NCI-H1105 (cell line): ENCODE measurements at regions not wholly inside any gene's neighbourhood (a gene's known extent, or its start where the extent isn't known, plus 50 kb on each side); places are given as distances from the start of the nearest gene placed in this dataset.
"Not testable (repeated sequence)": the region's sequence is repeated elsewhere in the genome, so short reads cannot be mapped to it uniquely, and the experiment has no call there.

ENCODE experiments used
- DNase-seq: peaks from one replicate; lab custom pipeline; 2025; lab: John Stamatoyannopoulos, UW

DNA sequence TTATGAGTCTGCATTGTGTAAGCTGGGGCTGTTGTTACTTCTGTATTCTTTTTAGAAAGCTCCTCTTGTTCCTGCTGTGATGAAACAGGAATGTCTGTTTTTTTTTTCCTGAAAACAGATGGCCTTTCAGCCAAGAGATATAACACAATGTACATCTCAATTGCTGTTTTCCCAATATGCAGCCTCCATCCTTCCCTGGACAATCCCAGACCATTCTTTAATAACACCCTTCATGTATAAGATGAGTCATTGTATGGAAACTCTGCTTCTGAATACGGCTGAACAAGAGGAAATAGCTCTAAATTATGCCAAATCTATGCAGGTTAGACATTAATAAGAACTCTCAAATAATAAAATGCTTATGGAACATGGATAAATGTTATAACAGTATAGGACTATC is 60.2 kb upstream of the LRRC4C start:
- no peak for DNase-seq

DNA sequence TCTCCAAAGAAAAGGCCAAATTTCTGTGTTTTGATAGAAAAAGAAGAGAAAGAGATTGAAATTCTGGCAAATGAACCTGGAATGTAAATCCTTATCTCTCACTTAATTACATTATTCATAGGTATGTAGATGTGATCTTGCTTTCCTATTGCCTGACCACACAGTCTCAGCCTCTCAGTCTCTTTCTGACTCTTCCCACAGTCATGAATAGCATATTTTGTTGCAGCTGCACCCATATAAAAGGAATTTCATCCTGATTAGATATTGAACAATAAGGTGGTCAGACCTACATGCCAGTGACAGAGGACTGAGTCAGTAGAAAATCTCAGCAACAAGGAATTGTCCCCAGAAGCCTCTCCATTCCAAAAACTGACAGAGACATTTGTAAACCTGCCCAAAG is 62.9 kb upstream of the LRRC4C start:
- no peak for DNase-seq

DNA sequence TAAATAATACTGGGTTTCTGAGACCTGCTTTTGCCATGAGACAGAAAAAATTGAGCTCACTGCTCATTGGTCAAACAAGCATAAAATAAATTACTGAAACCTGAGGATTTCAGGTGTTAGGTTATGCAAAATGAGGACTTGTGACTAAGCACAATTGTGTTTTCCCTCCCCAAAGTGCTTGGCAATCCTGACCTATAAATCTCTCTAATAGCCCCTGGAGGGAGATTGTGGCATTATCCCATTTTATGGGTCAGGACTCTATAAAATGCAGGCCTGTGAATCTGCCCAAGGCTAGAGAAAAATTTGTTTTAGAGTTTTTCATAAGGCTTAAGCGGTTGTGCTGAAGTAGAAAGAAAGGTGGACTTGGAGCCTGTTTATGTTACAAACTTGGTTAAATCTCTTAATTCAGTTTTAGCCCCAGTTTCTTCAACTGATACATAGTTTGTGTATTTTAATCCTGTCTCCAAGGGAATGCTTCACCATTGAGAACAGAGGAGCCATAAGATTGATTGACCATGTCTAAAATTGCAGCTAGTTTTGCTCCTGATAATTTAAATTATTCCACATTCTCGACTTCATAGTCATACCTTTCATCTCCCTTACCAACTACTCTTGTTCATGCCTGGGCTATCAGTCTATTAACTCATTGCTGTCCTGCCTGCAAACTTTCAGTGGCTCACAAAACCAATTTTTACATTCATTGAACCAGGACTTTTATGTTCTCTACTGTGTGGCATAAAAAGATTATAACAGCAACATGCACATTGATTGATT is 63.6 kb upstream of the LRRC4C start:
- no peak for DNase-seq

DNA sequence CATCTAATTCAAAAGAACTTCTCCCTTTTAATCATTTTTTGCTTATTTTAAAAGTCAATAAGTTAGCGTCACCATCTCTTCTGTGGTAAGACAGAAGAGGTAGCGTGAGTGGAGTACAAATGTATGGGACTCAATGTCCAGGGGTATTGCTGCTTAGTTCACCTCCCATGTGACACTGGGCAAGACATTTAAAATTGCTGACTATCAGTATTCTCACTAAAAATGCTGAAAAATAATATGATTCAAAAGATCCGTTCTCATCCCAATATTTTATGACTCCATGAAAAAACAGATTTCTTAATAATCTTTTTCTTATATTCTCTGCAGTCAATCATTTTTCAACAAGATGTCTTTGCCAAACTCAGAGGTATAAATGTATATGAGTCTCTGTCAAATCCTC is 68.1 kb upstream of the LRRC4C start:
- DNase-seq, result no peak

DNA sequence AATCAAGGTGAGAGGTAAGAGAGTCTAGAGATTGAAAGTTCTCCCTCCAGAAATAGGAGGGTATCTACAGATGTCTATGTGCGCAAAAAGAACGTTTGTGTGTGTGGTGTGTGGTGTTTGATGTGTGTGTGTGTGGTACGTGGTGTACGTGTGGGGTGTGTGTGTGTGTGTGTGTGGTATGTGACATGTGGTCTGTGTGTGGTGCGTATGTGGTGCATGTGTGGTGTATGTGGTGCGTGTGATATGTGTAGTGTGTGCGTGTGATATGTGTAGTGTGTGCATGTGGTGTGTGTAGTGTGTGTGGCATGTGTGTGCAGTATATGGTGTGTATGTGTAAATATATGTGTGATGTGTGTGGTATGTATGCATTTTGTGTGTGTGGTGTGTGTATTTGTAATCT is 73.0 kb upstream of the LRRC4C start:
- no peak for DNase-seq

DNA sequence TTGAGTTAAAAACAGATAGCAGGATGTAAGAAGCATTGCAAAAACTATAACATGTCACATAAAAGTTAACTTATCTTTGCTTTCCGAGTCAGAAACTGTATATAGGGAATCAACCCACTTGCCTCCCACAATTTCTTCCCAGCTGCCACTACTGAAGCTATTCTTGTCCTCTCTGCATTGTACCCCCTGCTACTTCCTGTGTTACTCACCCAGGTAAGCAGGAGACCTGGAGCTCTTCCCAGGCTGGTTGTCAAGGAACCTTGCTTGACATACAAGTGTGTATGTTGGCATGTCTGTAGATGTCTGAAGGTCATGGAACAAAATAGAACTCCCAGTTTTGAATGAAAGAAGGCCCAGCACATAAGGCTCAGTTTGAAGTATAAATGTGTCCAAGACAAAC is 74.3 kb upstream of the LRRC4C start:
- no peak for DNase-seq

DNA sequence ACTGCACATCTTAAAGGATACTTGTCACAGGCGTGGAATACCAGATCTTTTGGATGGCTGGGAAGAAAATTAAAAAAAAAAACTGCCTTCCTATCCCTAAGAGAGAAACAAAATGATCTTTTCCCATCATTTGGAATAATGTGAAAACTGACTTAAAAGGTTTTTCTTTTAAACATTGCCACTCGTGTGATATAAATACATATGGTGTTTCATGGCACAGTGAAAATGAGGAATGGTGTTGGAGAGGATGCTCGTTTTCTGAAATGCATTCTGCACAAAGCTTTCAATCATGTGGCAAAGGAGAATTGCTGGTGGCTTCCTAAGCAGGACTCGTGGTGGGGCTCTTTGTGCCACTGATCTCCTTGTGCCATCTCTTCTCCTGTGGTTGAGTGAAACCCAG is 74.9 kb upstream of the LRRC4C start:
- DNase-seq, result no peak

DNA sequence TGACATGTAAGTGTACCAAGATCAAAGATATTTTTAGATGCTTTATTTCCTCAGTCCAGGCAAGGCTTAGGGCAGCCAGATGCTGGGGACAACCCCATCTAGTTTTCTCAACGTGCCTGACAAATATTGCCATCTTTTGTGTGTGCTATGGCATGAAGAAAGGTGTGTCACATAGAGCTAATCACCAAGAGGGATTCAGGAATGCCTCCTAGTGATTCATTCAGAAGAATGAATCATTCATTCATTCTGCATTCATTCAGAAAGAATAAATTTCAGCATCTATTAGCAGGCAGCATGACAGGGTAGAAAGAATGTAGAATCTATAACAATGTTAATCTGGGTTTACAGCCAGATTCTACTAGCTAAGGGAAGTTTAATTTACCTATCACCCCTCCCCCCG is 75.4 kb upstream of the LRRC4C start:
- no peak for DNase-seq

DNA sequence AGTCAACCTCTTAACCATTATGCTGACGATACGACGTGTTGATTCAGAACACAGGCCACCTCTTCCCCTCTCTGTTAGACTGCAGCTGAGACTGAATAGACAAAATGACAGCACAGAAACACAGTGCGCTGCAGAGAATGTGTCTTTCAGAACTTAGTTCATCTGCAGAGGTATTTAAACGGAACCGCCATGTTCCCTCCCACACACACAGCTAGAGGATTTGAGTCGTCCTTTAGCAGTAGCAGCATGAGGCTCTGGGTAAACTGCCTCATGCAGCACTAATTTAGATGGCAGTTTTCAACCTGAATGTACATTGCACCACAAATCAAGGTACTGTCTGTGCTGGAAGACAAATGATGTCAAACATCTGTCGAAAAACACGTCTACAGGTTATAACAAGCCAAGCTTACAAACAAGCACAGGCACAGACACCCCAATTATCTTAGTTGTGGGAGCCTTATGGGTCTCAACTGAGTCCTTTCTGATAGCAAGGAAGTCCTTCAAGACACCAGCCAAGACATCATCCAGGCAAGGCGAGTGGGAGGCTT is 76.6 kb upstream of the LRRC4C start:
- DNase-seq, result no peak

DNA sequence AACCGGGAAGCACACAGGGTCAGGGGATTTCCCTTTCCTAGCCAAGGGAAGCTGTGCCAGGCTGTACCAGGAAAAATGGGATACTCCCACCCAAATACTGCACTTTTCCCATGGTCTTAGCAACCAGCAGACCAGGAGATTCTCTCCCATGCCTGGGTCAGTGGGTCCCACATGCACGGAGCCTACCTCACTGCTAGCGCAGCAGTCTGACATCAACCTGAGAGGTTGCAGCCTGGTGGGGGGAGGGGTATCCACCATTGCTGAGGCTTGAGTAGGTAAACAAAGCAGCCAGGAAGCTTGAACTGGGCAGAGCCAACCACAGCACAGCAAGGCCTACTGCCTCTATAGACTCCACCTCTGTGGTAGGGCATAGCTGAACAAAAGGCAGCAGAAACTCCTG is 85.5 kb upstream of the LRRC4C start:
- DNase-seq, result not testable (repeated sequence)

DNA sequence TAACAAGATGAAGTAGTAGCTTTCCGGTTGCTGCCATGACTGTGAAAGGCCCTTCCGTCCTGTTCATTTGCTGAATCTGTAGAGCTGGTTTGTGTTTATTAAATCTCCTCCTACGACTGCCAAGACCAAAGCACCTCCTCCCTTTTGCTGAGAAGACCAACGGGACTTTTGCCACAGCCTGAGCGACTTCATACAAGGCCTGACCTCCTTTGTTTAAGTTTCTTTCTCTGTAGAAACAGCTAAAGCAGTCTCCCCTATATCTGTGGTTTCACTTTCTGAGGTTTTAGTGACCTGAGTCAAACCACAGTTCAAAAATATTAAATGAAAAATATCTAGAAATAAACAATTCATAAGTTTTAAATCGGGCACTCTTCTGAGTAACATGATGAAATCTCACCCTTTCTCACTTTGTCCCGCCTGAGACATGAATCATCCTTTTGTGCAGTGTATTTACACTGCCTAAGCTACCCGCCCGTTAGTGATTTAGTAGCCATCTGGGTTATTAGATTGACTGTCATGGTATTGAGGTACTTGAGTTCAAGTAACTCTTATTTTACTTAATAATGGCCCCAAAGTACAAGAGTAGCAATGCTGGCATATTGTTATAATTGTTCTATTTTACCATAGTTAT is 119.1 kb upstream of the LRRC4C start:
- DNase-seq, result no peak

DNA sequence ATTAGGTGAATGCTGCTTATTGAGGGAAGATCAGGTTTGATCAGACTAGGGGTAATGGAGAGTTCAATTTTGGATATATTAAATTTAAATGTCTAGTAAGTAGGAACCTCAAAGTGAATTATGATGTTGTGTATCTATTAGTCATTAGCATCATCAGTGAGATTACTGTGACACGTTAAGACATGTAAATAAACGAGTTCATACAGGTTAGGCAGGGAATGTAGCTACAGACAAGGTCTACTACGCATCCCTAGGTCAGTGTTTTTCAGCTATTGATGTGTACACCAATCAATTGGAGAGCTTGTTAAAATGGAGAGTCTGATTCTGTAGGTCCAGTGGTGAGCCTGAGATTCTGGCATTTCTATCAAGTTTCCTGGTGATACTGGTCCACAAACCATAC is 120.1 kb upstream of the LRRC4C start:
- no peak for DNase-seq

DNA sequence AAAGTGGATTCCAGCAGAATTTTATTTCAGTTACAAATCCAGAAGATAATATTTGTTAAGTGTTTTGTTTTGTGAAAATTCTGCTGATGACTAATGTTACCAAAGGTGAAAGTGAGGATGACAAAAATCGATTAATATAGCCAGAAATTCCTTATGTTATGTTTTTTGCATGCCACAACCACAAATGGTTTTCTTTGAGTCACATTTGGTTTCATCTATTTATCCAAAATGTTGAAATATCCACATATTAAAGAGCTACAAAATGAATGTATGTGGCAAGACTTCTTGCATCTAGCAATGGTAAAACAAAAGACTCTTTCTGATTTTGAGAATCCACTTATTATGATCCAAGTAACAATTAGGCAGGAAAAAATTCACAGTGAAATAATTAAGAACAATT is 150.1 kb upstream of the LRRC4C start:
- no peak for DNase-seq

DNA sequence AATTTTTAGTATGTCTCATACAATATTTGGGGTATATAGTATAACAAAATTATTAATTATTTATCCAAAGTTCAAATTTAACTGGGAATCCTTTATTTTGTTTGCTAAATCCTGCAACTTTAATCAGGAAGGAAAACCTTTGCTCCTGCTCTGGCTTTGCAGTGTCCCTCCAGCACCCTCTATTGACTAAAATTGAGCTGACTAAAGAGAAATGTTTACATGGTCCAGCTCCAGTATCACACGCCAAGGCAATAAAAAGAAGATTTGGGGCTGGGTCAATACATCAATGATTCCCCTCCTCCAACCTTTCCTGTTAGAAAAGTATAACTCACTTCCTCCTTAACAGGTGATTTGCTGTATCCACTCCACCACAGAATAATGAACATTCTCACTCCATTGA is 153.0 kb upstream of the LRRC4C start:
- no peak for DNase-seq

DNA sequence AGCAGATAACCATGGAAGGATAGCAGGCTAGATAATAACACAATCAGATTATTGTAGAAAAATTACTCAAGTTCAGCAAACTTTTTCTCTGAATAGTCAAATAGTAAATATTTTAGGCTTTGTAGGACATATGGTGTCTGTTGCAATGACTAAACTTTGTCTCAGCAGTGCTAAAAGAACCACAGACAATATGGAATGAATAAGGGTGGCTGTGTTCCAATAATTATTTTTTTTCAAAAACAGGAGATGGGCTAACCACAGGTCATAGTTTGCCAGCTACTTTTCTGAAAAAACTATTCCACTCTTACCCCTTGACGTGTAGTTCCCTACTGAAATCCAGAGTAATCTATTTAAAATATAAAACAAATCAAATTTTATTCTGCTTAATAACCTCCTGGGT is 153.9 kb upstream of the LRRC4C start:
- DNase-seq, result no peak

DNA sequence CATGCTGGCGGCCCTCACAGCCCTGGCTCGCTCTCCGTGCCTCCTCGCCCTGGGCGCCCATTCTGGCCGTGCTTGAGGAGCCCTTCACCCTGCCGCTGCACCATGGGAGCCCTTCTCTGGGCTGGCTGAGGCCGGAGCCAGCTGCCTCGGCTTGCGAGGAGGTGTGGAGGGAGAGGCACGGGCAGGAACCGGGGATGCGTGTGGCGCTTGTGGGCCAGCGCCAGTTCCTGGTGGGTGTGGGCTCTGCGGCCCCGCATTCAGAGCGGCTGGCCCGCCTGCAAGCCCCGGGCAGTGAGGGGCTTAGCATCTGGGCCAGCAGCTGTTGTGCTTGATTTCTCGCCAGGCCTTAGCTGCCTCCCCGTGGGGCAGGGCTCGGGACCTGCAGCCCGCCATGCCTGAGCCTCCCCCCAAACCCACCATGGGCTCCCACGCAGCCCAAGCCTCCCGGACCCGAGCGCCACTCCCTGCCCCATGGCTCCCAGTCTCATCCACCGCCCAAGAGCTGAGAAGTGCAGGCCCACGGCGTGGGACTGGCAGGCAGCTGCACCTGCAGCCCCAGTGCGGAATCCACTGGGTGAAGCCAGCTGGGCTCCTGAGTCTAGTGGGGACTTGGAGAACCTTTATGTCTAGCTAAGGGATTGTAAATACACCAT is 163.4 kb upstream of the LRRC4C start:
- DNase-seq, result no peak

DNA sequence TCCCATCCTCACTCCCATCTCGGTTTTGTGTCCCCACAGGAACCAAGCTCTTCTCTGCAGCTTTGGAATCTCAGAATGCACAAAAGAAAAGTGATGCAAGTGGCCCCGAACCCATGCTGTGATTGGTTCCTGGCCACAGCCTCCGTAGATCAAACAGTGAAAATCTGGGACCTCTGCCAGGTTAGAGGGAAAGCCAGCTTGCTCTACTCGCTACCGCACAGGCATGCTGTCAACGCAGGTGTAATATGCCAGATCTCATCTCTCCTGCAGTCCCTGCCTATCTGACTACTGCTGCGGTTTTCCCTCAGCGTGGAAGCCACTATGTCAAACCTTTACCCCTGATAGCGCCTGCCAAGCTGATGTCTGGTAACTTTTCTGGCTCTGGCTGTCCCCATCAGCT is 200.5 kb upstream of the LRRC4C start:
- peak; percentile 75 for DNase-seq

DNA sequence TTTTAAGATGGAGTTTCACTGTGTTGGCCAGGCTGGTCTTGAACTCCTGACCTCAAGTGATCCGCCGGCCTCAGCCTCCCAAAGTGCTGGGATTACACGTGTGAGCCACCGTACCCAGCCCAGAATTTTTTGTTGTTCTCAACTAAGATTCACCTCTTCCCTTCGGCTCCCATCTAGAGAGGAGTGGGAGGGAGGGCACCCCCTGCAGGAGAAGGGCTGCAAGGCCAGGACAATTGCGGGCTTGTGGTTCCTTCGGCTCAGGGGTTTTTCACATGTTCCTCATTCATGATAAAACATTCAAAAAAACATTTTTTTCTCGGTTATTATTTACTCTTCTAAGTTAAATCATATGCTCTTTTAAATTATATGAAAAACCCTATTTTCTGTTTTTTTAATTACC is 201.1 kb upstream of the LRRC4C start:
- no peak for DNase-seq

DNA sequence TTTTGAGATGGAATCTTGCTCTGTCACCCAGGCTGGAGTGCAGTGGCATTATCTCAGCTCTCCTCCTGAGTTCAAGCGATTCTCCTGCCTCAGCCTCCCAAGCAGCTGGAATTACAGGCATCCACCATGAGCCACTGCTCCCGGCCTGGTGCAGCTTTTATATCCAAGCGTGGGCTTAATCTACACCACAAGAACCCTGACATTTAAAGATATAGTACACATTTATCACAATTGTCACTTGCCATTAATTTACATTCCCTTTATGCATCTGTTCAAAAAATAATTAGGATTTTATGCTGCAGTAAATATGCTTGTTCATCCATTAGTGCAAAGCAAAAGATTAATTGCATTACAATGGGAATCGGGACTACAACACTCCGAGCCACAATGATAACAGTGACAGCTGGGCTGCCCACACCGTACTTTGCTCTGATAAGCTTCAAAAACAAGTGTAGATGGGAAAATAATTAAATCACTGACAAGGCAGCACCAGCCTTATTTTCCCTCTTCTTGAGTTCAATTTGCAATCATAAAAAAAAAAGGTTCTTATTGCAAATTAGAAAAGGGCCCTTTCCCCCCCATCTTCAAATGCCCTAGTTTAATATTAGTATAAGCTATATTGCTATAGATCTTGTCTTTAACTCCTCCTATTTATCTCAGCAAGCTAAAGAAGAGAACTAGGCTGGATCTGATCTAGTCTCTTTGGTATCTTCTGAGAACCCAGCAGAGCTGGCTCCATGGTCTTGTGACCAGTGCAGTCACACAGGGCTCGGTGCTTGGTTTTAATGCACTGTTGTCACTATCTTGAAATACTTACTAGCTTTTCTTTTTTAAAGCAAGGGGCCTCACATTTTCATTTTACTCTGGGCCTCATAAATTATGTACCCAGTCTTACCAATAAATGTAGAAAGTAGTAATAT is 206.2 kb upstream of the LRRC4C start:
- DNase-seq, result no peak

DNA sequence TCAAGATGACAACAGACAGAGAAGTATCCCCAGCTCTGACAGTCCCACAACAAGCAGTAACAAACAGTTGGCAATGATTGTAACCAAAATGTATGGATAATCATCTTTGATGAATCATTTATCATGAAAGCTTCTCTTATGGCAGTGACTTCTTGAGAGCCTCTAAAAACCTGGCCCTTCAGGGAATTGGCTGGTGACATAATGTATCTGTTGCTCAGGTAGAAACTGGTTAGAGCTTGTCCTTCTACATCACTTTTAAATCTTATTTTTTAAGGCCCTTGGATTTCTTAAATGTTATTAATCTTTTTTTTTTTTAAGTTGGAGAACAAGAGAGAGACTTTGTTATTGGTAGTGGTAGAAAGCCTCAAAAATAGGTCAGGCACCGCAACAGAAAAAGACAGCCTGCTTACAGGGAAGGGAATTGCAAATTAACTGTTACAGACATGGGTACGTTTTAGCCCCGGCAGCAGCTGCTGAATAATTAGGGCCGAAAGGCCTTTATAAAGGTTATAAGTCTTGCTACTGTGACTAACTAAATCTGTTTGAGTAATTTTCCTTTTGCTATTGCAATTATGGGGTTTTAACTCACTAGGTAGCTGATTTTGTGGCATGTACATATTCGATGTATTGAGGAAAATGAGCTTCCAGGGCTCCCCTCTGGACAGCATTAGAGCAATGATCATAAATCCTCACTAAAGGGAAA is 207.7 kb upstream of the LRRC4C start:
- no peak for DNase-seq

DNA sequence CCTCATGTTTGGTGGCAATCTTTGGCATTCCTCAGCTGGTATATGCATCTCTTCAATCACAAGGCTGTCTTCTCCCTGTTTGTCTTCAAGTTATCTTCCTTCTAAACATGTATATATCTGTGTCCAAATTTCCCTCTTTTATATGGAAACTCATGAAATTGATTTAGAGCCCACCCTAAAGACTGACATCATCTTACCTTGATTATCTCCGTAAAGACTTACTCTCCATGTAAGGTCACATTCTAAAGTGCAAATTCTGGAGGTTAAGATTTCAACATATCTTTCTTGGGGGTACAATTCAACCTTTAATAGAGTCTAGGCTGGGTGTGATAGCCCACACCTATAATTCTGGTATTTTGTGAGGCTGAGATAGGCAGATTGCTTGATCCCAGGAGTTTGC is 215.8 kb upstream of the LRRC4C start:
- no peak for DNase-seq

DNA sequence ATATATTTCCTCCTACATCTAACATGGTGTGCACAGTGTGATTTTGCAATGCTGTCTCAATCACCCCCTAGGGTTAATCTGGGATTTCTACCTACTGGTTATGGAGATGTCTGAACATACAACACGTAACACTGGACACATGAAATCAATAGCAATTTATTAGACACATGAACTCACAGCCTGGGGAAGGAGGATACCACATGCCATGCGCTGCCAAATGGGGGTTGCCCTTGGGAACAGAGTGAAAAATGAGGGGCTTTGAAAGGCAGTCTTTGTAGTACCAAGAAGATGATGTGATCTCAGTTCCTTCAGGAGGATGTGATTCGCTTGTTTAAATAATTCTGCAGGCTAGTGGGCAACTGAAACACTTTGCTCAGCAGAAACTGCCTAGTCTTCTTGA is 253.6 kb upstream of the LRRC4C start:
- DNase-seq, result no peak
